ENCODE measurements at regions not wholly inside any gene's neighbourhood (a gene's known extent, or its start where the extent isn't known, plus 50 kb on each side); places are given as distances from the start of the nearest gene placed in this dataset.

DNA sequence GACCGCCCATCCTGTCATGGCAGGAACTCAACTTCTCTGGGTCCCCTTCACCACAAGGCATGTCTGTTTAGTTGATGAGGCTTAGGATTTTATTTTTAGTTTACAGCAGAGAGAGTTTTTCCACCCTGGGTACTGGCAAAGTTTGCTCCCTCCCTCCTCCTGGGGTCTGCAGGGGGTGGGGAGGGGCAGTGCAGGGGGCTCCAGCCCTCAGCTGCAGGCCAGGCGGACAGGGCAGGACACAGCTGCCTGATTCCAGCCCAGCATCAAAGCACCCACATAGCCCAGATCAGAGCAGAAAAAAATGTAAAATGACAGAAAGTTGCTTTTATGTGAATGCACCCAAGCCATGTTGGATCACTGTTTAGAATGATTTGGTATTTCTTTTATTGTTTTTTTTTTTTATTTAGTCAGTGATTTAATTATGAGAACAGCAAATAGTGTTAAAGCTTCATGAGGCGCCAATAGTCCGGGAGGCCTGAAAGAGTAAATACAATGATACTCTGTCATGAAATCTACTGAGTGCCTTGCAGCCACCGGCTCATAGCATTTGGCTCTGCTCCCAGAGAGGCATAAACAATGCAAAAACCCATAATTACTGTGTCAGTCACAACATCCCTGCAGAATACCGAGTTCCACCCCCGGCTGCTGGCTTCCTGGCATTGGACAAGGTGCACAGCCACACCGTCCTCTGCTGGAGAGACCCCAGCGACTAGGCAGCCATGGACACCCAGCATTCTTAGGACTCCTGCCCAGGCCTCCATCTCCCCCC is 923.5 kb downstream of the UQCRFS1 start:
- no peak for DNase-seq (ENCODE audit: low read depth in 3 of 3, low spot score in 1 of 3)

- DNase-seq (ENCODE audit: low read depth in 3 of 3, low spot score in 1 of 3) = no peak
Observed at GRCh38 chr19:28288572-28289264, 924.2 kb downstream of the UQCRFS1 start.

GRCh38 chr19:28285917-28286316 is 927.0 kb downstream of the UQCRFS1 start:
- DNase-seq (ENCODE audit: low read depth in 3 of 3, low spot score in 1 of 3) = no peak

DNA sequence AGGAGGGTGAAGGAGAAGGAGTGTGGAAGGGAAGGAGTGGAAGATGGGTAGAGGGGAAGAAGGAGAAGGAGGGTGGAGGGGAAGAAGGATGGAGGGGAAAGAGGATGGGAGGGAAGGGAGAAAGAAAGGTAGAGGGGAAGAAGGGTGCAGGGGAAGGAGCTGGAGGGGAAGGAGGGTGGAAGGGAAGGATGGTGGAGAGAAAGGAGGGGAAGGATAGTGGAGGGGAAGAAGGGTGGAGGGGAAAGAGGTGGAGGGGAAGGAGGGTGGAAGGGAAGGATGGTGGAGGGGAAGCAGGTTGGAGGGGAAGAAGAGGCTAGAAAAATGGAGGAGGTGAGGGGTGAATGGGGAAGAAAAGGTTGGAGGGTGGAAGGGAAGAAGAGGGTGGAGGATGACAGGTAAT is 927.9 kb downstream of the UQCRFS1 start:
- no peak for DNase-seq (ENCODE audit: low read depth in 3 of 3, low spot score in 1 of 3)

- no peak for DNase-seq (ENCODE audit: low read depth in 3 of 3, low spot score in 1 of 3)
Observed at GRCh38 chr19:28284389-28284788, 928.6 kb downstream of the UQCRFS1 start.

DNA sequence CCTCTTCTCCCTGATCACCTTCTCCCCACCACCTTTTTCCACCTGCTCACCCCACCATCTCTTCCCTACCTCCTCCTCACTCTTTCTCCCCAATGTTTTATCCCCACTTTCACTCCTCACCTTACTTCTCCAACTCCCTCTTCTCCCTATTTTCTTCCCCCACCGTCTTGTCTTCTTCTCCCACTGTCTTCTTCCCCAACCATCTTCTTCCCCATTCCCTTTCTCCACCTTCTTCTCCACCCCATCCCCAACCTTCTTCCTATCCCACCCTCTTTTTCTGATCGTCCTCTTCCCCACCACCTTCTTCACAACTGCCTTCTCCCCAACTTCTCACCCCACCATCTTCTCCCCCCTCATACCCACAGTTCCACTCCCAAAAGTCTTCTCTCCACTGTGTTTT is 929.4 kb downstream of the UQCRFS1 start:
- DNase-seq (ENCODE audit: low read depth in 3 of 3, low spot score in 1 of 3) = no peak

DNA sequence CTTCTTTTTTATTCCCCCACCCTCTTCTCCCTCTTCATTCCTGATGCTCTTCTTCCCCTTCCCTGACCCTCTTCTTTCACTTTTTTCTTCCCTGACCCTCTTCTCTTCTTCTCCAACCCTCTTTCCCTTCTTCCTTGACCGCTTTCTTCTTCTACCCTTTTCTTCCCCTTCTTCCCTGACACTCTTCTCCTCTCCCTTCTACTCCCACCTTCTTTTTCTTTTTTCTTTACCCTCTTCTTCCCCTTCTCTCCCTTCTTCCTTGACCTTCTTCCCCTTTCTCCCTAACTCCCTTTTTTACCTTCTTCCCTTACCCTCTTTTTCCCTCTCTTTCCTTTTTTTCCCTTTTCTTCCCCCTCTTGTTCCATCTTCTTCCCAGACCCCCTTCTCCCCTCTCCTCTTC is 931.3 kb downstream of the UQCRFS1 start:
- no peak for DNase-seq (ENCODE audit: low read depth in 3 of 3, low spot score in 1 of 3)

DNA sequence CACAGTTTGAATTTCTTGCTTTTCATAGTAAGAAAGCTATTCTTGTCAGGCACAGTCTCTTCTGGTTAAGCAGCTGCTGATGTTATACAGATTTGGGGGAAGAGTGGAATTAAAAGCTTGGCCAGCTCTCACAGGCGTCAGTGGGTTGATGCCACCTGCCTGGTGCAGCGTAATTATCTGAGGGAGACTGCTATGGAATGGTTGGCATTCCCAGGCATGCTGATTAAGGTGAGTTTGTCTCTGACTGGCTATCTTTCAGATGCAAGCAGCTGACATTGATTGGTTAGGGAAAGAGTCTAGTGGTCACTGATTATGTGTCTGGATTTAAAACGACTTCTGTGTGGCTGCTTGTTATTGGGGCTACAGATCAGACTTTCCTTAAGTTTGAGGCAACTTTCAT is 948.4 kb downstream of the UQCRFS1 start:
- no peak for DNase-seq (ENCODE audit: low read depth in 3 of 3, low spot score in 1 of 3)

DNA sequence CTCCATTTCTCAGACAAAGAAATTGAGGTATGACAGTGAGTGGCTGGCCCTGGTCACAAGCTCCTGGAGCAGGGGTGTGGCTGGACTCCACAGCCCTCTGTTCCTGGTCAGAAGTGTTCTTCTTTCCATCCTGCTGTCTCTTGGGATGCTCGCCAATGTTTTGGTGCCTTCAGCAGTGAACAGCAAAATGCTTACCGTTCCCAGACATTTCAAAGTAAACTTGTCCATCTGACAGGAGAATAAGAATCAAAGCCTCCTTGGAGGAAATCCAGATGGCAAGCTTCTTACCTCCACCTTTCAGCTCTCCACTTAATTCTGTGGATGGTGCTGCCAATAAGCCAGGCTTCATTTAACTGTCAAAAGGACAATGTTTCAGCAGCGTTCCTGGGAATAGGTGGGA is 954.1 kb downstream of the UQCRFS1 start:
- no peak for DNase-seq (ENCODE audit: low read depth in 3 of 3, low spot score in 1 of 3)

DNA sequence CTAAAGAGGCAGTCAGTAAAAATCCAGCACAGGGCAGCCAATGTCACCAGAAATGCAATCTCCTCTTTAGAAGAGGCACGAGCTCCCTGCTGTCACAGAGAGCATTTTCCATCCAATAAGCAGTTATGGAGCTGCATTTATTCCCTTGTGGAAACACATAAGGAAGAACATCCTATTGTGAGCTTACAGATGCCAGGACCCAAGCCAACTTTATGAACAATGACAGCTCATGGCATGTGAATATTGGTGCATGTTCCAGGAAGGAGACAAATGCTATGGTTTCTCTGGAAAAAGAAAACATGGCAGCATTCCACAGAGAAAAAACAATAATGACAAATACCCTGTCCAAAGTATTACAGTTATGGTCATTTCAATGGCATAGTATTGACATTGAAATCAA is 955.6 kb downstream of the UQCRFS1 start:
- DNase-seq (ENCODE audit: low read depth in 3 of 3, low spot score in 1 of 3) = no peak

GRCh38 chr19:28247243-28247642 is 965.7 kb downstream of the UQCRFS1 start:
- DNase-seq (ENCODE audit: low read depth in 3 of 3, low spot score in 1 of 3) = no peak

GRCh38 chr19:28245937-28246336 is 967.0 kb downstream of the UQCRFS1 start:
- DNase-seq (ENCODE audit: low read depth in 3 of 3, low spot score in 1 of 3) = no peak

GRCh38 chr19:28244966-28245365 is 968.0 kb downstream of the UQCRFS1 start:
- DNase-seq (ENCODE audit: low read depth in 3 of 3, low spot score in 1 of 3) = no peak

DNA sequence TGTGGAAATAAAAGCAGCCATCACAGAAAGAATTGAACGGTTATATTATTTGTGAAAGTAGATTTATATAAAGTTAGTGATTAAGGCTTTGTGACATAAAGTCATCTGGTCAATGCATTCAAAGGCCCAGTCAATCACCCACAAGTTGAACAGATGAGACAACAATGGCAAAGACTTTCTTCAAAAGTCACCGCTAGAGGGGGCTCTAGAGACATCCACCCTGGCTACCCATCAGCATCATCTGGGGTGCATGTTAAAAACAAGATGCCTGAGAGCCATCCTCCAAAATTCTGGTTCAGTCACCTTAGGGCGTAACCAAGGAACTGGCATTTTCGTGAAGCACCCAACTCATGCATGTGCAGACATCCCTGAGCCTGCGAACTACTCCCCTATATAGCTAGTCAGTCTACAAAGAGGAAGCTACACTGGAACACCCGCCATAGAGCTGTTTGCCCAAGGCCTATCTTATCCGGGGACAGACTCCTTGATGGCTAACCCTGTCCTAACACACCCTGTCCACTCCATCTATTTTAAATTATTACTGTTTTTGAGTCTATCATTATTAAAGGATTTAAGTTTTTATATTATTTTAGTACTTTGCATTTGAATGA is 970.5 kb downstream of the UQCRFS1 start:
- DNase-seq (ENCODE audit: low read depth in 3 of 3, low spot score in 1 of 3) = no peak

DNA sequence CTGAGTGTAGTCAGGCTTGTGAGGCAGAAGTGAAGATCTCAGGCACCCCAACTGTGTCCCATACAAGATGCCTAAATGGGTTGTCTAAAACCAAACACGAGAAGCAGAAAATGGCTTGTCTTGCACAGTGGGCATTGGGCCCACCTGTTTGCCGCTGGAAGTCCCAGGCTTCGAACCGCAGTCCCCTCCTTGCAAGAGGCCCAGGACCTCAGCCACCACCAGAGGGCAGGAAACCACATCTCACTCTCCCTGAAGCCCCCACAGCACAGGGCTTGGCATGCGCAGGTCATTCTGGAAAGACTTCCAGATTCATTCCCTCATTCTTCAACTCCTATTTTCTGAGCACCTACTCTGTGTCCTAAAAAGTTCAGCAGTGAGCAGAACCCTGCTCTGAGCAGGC is 973.7 kb downstream of the UQCRFS1 start:
- DNase-seq (ENCODE audit: low read depth in 3 of 3, low spot score in 1 of 3) = no peak

- no peak for DNase-seq (ENCODE audit: low read depth in 3 of 3, low spot score in 1 of 3)
Observed at GRCh38 chr19:28238270-28238820, 974.6 kb downstream of the UQCRFS1 start.

- no peak for DNase-seq (ENCODE audit: low read depth in 3 of 3, low spot score in 1 of 3)
Observed at GRCh38 chr19:28235606-28236125, 977.3 kb downstream of the UQCRFS1 start.

DNA sequence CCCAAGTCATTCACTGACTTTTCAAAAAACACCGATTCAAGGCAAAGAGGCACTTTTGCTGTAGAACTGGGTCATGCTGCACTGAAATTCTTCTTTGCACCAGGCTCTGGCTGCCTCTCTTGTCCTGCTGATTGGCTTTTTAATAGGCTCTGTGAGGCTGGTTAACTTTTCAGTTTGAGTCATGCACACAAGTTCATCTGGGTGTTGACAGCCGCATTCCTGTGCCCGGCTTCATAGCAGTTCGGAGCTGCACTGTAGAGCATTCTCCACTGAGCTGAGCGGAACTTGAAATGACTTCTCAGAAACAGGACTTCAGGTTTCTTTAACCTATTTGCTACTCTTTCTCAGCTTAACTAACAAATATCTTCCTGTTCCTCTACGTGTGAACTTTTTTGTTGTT is 978.3 kb downstream of the UQCRFS1 start:
- no peak for DNase-seq (ENCODE audit: low read depth in 3 of 3, low spot score in 1 of 3)

GRCh38 chr19:28228854-28229253 is 984.1 kb downstream of the UQCRFS1 start:
- DNase-seq (ENCODE audit: low read depth in 3 of 3, low spot score in 1 of 3) = no peak

DNA sequence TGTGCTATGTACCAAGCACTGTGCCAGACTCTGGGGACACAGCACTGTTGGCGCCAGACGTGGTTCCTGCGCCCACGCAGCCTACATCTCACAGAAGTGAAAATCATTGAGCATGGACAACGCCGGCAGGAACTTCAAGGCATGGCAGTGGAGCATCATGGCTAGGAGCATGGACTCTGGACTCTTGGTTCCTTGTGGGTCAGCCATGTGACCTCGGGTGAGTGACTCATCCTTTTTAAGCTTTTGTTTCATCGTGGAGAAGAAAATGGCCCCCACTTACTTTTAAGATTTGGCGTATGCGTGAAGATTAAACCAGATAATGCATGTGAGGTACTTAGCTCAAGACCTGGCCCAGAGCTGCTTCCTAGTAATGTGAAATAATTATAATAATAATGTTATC is 988.5 kb downstream of the UQCRFS1 start:
- DNase-seq (ENCODE audit: low read depth in 3 of 3, low spot score in 1 of 3) = no peak

DNA sequence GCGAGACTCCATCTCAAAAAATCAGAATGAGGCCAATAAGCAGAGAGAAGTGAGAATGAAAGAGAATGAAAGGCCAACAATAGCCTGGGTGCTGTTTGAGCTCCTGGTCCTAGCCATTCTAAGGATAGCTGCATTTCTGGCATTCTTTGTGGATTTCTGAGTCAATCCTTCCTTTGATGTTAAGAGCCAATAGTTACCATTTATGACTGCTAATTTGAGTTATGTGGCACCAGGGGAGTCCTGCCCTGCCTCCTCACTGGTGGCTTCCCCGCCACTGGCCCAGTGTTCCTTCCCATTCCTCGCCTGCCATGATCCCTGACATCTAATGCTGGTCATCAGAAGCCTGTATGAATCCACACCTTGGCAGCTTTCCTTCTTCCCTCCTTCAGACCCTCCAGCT is 991.2 kb downstream of the UQCRFS1 start:
- DNase-seq (ENCODE audit: low read depth in 3 of 3, low spot score in 1 of 3) = no peak

- no peak for DNase-seq (ENCODE audit: low read depth in 3 of 3, low spot score in 1 of 3)
Observed at GRCh38 chr19:28218728-28219127, 994.2 kb downstream of the UQCRFS1 start.

Data from stimulated activated CD4-positive, alpha-beta T cell treated with anti-CD3 and anti-CD28 coated beads, TNF-alpha, amount 100 ng/mL, for 1 hour (primary cell).